Cardiac muscle cell (in vitro differentiated cells and primary cell): ENCODE measurements at regions not wholly inside any gene's neighbourhood (a gene's known extent, or its start where the extent isn't known, plus 50 kb on each side); places are given as distances from the start of the nearest gene placed in this dataset.

Experiments
- DNase-seq, 2 donors: peaks; one replicate each; pipeline versions ENCODE4 v3.0.0 to v3.0.0-alpha.2; 2010 to 2017; ENCODE audit warnings: low read depth in 1 of 2, low spot score in 1 of 2
- H3K27ac ChIP-seq: fragments of 200-600 bp; sonication (generic); 2 replicates; pipeline ENCODE4 v1.5.1; 2016
- H3K27me3 ChIP-seq: fragments of 200-600 bp; sonication (generic); 2 replicates; pipeline ENCODE4 v1.6.0; 2016; ENCODE audit warnings: control low read depth
- H3K36me3 ChIP-seq: fragments of 200-600 bp; sonication (generic); 2 replicates; pipeline ENCODE4 v1.5.1; 2016; ENCODE audit warnings: control low read depth
- H3K4me1 ChIP-seq: fragments of 200-600 bp; sonication (generic); 2 replicates; pipeline ENCODE4 v1.8.1; 2017; ENCODE audit warnings: low read depth, mild to moderate bottlenecking, mixed run types
- H3K4me3 ChIP-seq: fragments of 200-600 bp; sonication (generic); 2 replicates; pipeline ENCODE4 v1.5.1; 2016; ENCODE audit warnings: mild to moderate bottlenecking
- H3K9me3 ChIP-seq: fragments of 200-600 bp; sonication (generic); 2 replicates; pipeline ENCODE4 v1.5.1; 2017; ENCODE audit warnings: low read depth, mild to moderate bottlenecking, control low read depth
- CTCF ChIP-seq: IDR thresholded peaks from 2 replicates; pipeline ENCODE4 v1.5.1; 2012; ENCODE audit warnings: low read depth, mild to moderate bottlenecking, low read length

GRCh38 chr4:158079661-158080060, 93.2 kb downstream of the GASK1B start:
- Histone ChIP-seq H3K4me1 (no peaks in the 10 kb centered on the region), H3K36me3 (no peaks in the 10 kb centered on the region), H3K27me3 (no peaks in the 10 kb centered on the region), H3K27ac (no peak overlapping the region), H3K4me3 (no peak overlapping the region), H3K9me3 (no peaks in the 10 kb centered on the region)
- TF ChIP-seq CTCF: no peak
- no peak for DNase-seq

GRCh38 chr4:158077835-158078234, 95.0 kb downstream of the GASK1B start:
- no peak for DNase-seq

GRCh38 chr4:158074851-158075250, 98.0 kb downstream of the GASK1B start:
- no peaks in the 10 kb centered on the region for H3K36me3 ChIP-seq
- DNase-seq: no peak
- H3K9me3 ChIP-seq: no peaks in the 10 kb centered on the region
- H3K27me3 ChIP-seq: no peaks in the 10 kb centered on the region
- no peak overlapping the region for H3K4me3 ChIP-seq
- no peaks in the 10 kb centered on the region for H3K4me1 ChIP-seq
- no peak overlapping the region for H3K27ac ChIP-seq
- no peak for TF ChIP-seq CTCF

More at GRCh38 chr4:158077835-158078234, 95.0 kb downstream of the GASK1B start:
- no peak overlapping the region for H3K4me3 ChIP-seq
- no peaks in the 10 kb centered on the region for H3K36me3 ChIP-seq
- H3K27ac ChIP-seq: no peak overlapping the region
- H3K4me1 ChIP-seq: no peaks in the 10 kb centered on the region
- TF ChIP-seq CTCF: no peak
- H3K27me3 ChIP-seq: no peaks in the 10 kb centered on the region
- H3K9me3 ChIP-seq: no peaks in the 10 kb centered on the region

- H3K4me3 ChIP-seq: no peak overlapping the region
- H3K4me1 ChIP-seq: no peaks in the 10 kb centered on the region
- TF ChIP-seq CTCF: no peak
- no peaks in the 10 kb centered on the region for H3K36me3 ChIP-seq
- no peak overlapping the region for H3K27ac ChIP-seq
- no peaks in the 10 kb centered on the region for H3K27me3 ChIP-seq
- no peak for DNase-seq
- H3K9me3 ChIP-seq: no peaks in the 10 kb centered on the region
Measured at GRCh38 chr4:158071931-158072330, 100.9 kb downstream of the GASK1B start.

GRCh38 chr4:158068068-158068467, 104.8 kb downstream of the GASK1B start:
- no peak for TF ChIP-seq CTCF
- no peaks in the 10 kb centered on the region for H3K27me3 ChIP-seq
- no peaks in the 10 kb centered on the region for H3K4me1 ChIP-seq
- H3K27ac ChIP-seq: no peak overlapping the region
- H3K36me3 ChIP-seq: no peaks in the 10 kb centered on the region
- no peaks in the 10 kb centered on the region for H3K9me3 ChIP-seq
- peak in 1 of 2 donors; percentile 58 for DNase-seq
- no peak overlapping the region for H3K4me3 ChIP-seq

GRCh38 chr4:158067646-158068045, 105.2 kb downstream of the GASK1B start:
- no peak overlapping the region for H3K27ac ChIP-seq
- no peak overlapping the region for H3K4me3 ChIP-seq
- no peaks in the 10 kb centered on the region for H3K27me3 ChIP-seq
- H3K4me1 ChIP-seq: no peaks in the 10 kb centered on the region
- H3K36me3 ChIP-seq: no peaks in the 10 kb centered on the region
- no peak for DNase-seq
- TF ChIP-seq CTCF: no peak
- no peaks in the 10 kb centered on the region for H3K9me3 ChIP-seq
